A673 (cell line): ENCODE measurements at regions not wholly inside any gene's neighbourhood (a gene's known extent, or its start where the extent isn't known, plus 50 kb on each side); places are given as distances from the start of the nearest gene placed in this dataset.

Experiments used
- BruUV-seq: library from RNA; stranded (reverse); fragments of 400-500 nt; replicated peaks from 2 replicates; lab custom pipeline; 2021; lab: Mats Ljungman, UMichigan
- CTCF ChIA-PET: fragments of 300-600 bp; sonication (Branson Sonifier 250); formaldehyde crosslinking; loops from one replicate; lab custom pipeline; 2022; ENCODE audit warnings: antibody characterized with exemption; lab: Charles Lee
- POLR2A ChIA-PET: fragments of 300-600 bp; sonication (Branson Sonifier 250); formaldehyde crosslinking; loops from one replicate; lab custom pipeline; 2022; ENCODE audit warnings: antibody characterized with exemption; ENCODE audit not compliant: low non-redundant PET; lab: Charles Lee
- DNase-seq: peaks from one replicate; pipeline ENCODE4 v3.0.0-alpha.2; 2015; ENCODE audit warnings: low spot score
- H3K27ac ChIP-seq: fragments of 200-600 bp; sonication (generic); 2 replicates; pipeline ENCODE4 v1.5.1; 2016; ENCODE audit warnings: mixed run types, low read depth, mild to moderate bottlenecking, mixed read lengths, antibody characterized with exemption, low read length; ENCODE audit not compliant: poor library complexity, severe bottlenecking
- H3K27me3 ChIP-seq: fragments of 200-600 bp; sonication (generic); replicated peaks from 2 replicates; pipeline ENCODE4 v1.6.1; 2017; ENCODE audit warnings: mixed run types, low read depth, mild to moderate bottlenecking, mixed read lengths, antibody characterized with exemption, low read length; ENCODE audit not compliant: insufficient read depth, poor library complexity
- H3K36me3 ChIP-seq: fragments of 200-600 bp; sonication (generic); 2 replicates; pipeline ENCODE4 v1.6.1; 2016; ENCODE audit warnings: mixed run types, mild to moderate bottlenecking, mixed read lengths, antibody characterized with exemption, low read length; ENCODE audit not compliant: insufficient read depth, poor library complexity, severe bottlenecking
- H3K4me1 ChIP-seq: fragments of 200-600 bp; sonication (generic); 2 replicates; pipeline ENCODE4 v1.6.1; 2017; ENCODE audit warnings: mixed run types, mild to moderate bottlenecking, mixed read lengths, antibody characterized with exemption, low read length; ENCODE audit not compliant: insufficient read depth, poor library complexity, severe bottlenecking
- H3K4me3 ChIP-seq: fragments of 200-600 bp; sonication (generic); 2 replicates; pipeline ENCODE4 v1.5.1; 2016; ENCODE audit warnings: low read depth, mixed run types, mild to moderate bottlenecking, mixed read lengths, low read length; ENCODE audit not compliant: poor library complexity, severe bottlenecking
- H3K9me3 ChIP-seq: fragments of 200-600 bp; sonication (generic); 2 replicates; pipeline ENCODE4 v1.6.1; 2016; ENCODE audit warnings: mixed run types, low read depth, mild to moderate bottlenecking, mixed read lengths, antibody characterized with exemption, low read length; ENCODE audit not compliant: poor library complexity, severe bottlenecking
- EZH2 ChIP-seq: fragments of 200-600 bp; sonication (generic); IDR thresholded peaks from 2 replicates; pipeline ENCODE4 v1.6.1; 2017; ENCODE audit warnings: borderline replicate concordance, low read depth, mild to moderate bottlenecking, mixed read lengths, antibody characterized with exemption, low read length; ENCODE audit not compliant: poor library complexity, severe bottlenecking
- intact Hi-C: fragments of 100-400 bp; cut with micrococcal nuclease; formaldehyde crosslinking; loops from one replicate; pipeline ENCODE4 v1.10.0; 2022; ENCODE audit not compliant: unreplicated experiment
- TF ChIP-seq, protein P1 (sequence below): fragments of 300-800, 200-600 bp; sonication (generic); conservative IDR thresholded peaks from 2 replicates; pipeline ENCODE4 v1.5.1; 2017; ENCODE audit warnings: low read depth, mild to moderate bottlenecking, antibody characterized with exemption, low read length, moderate library complexity, mixed read lengths

DNA sequence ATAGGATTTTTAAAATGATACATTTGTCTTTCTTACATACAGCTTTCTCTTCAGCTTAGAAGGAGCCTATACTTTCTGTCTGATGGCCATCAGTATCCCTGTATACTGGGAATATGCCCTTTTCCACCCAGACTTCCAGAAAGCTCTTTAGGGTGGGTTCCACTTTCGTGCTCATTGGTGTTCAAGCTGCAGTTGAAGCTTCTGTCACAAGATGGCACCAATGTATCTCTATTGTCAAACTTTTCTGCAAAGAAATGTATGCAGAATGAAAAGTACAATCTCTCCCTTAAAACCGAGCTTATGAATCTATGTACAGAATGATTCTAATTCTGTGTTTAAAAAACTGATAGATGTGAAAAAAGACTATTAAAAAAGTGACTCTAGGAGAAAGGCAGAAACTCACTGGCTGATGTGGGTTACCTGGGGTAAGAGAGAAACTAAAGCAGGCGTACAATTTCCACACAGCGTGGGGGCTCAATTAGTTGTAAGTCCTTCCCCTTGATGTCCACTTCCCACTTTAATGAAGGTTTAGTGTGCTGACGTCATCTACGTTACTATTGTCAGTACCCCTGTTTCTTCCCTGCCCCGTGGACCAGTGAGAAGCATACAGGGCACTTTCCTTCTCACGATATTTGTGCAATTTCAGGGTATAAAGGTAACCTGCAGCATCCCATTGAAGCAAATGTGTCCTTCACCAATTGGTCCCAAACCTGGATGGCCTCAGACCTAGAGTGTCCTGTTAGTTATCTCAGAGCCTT lies 57.3 kb upstream of the TCEAL2 start:
- no peaks in the 10 kb centered on the region for H3K4me1 ChIP-seq
- CTCF ChIA-PET = interaction anchor here (0.5 to 1.3 kb wide), 5 partner anchors 28 to 1422 kb away, joined by 3 to 7 read pairs (median 5); partner anchors contain the start of gene TMSB15A
- no TSS peak for BruUV-seq
- H3K27me3 ChIP-seq = no peaks in the 10 kb centered on the region
- intact Hi-C loops = loop anchor here (5.0 kb wide), 1 partner anchor 471 kb away; no protein-coding TSS in a partner anchor
- TF ChIP-seq, protein P1, sequence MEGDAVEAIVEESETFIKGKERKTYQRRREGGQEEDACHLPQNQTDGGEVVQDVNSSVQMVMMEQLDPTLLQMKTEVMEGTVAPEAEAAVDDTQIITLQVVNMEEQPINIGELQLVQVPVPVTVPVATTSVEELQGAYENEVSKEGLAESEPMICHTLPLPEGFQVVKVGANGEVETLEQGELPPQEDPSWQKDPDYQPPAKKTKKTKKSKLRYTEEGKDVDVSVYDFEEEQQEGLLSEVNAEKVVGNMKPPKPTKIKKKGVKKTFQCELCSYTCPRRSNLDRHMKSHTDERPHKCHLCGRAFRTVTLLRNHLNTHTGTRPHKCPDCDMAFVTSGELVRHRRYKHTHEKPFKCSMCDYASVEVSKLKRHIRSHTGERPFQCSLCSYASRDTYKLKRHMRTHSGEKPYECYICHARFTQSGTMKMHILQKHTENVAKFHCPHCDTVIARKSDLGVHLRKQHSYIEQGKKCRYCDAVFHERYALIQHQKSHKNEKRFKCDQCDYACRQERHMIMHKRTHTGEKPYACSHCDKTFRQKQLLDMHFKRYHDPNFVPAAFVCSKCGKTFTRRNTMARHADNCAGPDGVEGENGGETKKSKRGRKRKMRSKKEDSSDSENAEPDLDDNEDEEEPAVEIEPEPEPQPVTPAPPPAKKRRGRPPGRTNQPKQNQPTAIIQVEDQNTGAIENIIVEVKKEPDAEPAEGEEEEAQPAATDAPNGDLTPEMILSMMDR = peak; percentile 65
- no peak for TF ChIP-seq EZH2
- peaks cover 17% of the 10 kb centered on the region for H3K9me3 ChIP-seq
- POLR2A ChIA-PET = no interaction called here
- H3K27ac ChIP-seq = no peak overlapping the region
- no peak overlapping the region for H3K4me3 ChIP-seq
- no peaks in the 10 kb centered on the region for H3K36me3 ChIP-seq
- DNase-seq = peak; percentile 43

DNA sequence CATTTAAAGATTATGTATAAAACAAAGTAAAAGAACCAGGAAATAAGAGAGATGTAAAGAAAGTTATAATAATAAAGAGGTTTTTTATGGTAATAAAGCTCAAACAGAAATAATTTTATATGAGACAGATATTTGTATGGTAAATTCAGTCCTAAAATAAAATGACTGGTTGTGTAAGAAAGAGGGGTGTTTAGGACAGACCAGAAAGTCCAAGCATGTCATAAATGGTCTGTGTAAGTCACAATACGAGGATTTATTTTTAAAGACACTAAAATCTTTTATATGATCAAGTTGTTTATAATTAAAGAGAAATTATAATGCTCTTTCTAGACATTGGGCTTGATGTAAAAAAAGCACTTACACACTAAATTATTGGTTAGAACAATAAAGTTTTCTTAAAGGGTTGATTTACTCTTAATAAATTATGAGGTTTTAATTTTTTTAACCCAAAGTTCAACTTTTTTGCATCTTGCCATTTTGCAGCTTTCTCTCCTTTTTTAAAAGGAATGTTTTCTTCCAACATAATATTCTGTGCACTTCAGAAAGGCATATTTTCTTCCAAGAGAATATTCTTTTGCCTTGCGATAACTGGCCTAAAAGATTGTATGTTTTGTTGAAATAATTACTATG lies 61.9 kb upstream of the TCEAL2 start:
- TF ChIP-seq, protein P1 = no peak
- TF ChIP-seq EZH2 = no peak
- Histone ChIP-seq H3K36me3 (no peaks in the 10 kb centered on the region), H3K4me3 (no peak overlapping the region), H3K4me1 (no peaks in the 10 kb centered on the region), H3K27ac (no peak overlapping the region), H3K9me3 (peaks cover 23% of the 10 kb centered on the region), H3K27me3 (no peaks in the 10 kb centered on the region)
- ChIA-PET POLR2A (no interaction called here), CTCF (no interaction called here)
- intact Hi-C loops = no loop called here
- no TSS peak for BruUV-seq
- DNase-seq = no peak

GRCh38 chrX:102044496-102044895 lies 81.0 kb upstream of the TCEAL2 start:
- ChIA-PET CTCF (no interaction called here), POLR2A (no interaction called here)
- DNase-seq = no peak
- no peaks in the 10 kb centered on the region for H3K27me3 ChIP-seq
- H3K4me1 ChIP-seq = no peaks in the 10 kb centered on the region
- no peaks in the 10 kb centered on the region for H3K9me3 ChIP-seq
- no peak overlapping the region for H3K27ac ChIP-seq
- TF ChIP-seq, protein P1 = no peak
- no peak for TF ChIP-seq EZH2
- H3K4me3 ChIP-seq = no peak overlapping the region
- intact Hi-C loops = no loop called here
- H3K36me3 ChIP-seq = no peaks in the 10 kb centered on the region
- BruUV-seq = no TSS peak
